Lower leg skin (tissue), 4 donors: ENCODE measurements at regions not wholly inside any gene's neighbourhood (a gene's known extent, or its start where the extent isn't known, plus 50 kb on each side); places are given as distances from the start of the nearest gene placed in this dataset.

Source experiments
- DNase-seq, 2 donors: peaks; one replicate each; pipeline ENCODE4 v3.0.0-alpha.2; 2019; ENCODE audit warnings: low spot score in 2 of 2
- H3K4me3 ChIP-seq: fragments of 200-600 bp; sonication (generic); 2 replicates; pipeline ENCODE4 v1.5.1; 2017; ENCODE audit warnings: mild to moderate bottlenecking, low read depth; ENCODE audit not compliant: poor library complexity, severe bottlenecking
- POLR2A ChIP-seq, 2 donors: fragments of 450-650 bp; IDR thresholded peaks; one replicate each; pipeline ENCODE4 v1.6.1; 2016 to 2017; ENCODE audit warnings: antibody characterized with exemption in 2 of 2, mild to moderate bottlenecking in 1 of 2, moderate library complexity in 1 of 2
- WGBS, 2 donors: methylation state at CpG; one replicate each; pipeline ENCODE4 v1.1.5; 2018; 5-methylcytosine and 5-hydroxymethylcytosine counted together
- intact Hi-C: fragments of 100-400 bp; cut with DNase I; formaldehyde crosslinking; loops from one replicate; pipeline ENCODE4 v1.15.0; 2023; ENCODE audit warnings: low total_unique reads
- TF ChIP-seq, protein P1 (sequence below), 3 donors: fragments of 450-650 bp; IDR thresholded peaks; one replicate each; pipeline ENCODE4 v1.5.1; 2016; ENCODE audit warnings: antibody characterized with exemption in 3 of 3, mild to moderate bottlenecking in 3 of 3, moderate library complexity in 2 of 3

DNA sequence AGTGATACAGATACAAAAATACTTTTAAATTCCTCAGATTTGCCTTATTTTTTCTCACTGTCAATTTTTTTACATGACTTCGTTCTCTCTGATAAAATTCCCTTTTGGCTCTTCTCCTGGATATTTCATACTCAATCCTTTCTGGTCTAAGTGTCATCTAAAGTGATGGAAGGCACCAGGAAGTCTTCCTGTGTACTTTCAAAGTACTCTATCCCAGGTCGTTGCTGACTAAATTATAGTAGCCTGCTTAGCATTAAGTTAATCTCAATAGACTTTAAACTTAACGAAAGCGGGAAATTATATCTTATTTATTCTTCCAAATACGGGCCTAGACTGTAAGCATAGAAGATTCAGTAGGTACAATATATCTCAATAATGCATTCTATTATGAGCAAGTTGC lies 67.8 kb downstream of the CASP12 start:
- DNase-seq: no peak
- intact Hi-C loops: no loop called here
- 66% methylated on average over 5 of the region's 5 CpGs for WGBS, 2 donors
- no peak for TF ChIP-seq POLR2A (IDR thresholded peaks at IDR 0.05)
- TF ChIP-seq, protein P1, sequence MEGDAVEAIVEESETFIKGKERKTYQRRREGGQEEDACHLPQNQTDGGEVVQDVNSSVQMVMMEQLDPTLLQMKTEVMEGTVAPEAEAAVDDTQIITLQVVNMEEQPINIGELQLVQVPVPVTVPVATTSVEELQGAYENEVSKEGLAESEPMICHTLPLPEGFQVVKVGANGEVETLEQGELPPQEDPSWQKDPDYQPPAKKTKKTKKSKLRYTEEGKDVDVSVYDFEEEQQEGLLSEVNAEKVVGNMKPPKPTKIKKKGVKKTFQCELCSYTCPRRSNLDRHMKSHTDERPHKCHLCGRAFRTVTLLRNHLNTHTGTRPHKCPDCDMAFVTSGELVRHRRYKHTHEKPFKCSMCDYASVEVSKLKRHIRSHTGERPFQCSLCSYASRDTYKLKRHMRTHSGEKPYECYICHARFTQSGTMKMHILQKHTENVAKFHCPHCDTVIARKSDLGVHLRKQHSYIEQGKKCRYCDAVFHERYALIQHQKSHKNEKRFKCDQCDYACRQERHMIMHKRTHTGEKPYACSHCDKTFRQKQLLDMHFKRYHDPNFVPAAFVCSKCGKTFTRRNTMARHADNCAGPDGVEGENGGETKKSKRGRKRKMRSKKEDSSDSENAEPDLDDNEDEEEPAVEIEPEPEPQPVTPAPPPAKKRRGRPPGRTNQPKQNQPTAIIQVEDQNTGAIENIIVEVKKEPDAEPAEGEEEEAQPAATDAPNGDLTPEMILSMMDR (IDR thresholded peaks at IDR 0.05): no peak
- H3K4me3 ChIP-seq: no peak overlapping the region

DNA sequence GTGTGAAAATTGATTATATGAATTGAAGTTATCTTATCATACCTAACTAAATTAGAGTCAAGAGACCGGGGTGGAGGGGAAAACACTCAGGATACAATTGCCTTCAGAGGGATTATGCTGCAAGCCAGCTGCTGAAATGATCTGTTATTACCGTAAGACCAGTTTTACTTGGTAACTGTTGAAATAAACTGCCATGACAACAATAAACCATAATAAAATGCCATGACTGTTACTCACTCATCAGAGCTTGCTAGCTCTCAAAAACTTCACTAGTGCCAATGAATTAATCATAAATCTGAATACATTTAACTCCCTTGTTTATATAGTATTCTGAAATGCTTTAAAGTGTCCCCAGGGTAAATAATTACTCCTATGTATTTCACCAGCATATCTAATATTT lies 68.2 kb downstream of the CASP12 start:
- intact Hi-C loops: no loop called here
- no peak overlapping the region for H3K4me3 ChIP-seq
- no peak for DNase-seq
- 9 to 16% methylated on average over 2 of the region's 2 CpGs for WGBS, 2 donors
- TF ChIP-seq, protein P1 (IDR thresholded peaks at IDR 0.05): no peak
- TF ChIP-seq POLR2A (IDR thresholded peaks at IDR 0.05): no peak

DNA sequence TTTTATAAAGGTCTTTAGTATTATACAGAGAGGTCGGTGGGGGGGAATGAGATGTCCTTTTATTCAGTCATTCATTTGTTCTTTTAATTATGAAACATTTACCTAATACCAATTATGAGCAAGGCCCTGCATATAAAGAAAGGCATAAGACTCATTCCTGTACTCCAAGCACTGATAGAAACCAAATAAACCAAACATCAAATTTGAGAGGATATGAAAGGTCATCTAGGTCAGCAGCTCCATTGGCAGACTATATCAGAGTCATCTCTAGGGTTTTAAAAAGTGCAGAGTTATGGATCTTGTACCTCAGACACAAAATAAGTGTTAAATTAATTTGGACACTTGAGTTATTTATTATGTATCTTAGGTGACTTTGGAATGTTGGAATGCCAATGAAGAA lies 71.5 kb downstream of the CASP12 start:
- TF ChIP-seq POLR2A (IDR thresholded peaks at IDR 0.05): no peak
- TF ChIP-seq, protein P1 (IDR thresholded peaks at IDR 0.05): no peak
- WGBS, 2 donors: 88 to 92% methylated on average over 1 of the region's 1 CpG
- no peak for DNase-seq
- no peak overlapping the region for H3K4me3 ChIP-seq
- intact Hi-C loops: no loop called here

DNA sequence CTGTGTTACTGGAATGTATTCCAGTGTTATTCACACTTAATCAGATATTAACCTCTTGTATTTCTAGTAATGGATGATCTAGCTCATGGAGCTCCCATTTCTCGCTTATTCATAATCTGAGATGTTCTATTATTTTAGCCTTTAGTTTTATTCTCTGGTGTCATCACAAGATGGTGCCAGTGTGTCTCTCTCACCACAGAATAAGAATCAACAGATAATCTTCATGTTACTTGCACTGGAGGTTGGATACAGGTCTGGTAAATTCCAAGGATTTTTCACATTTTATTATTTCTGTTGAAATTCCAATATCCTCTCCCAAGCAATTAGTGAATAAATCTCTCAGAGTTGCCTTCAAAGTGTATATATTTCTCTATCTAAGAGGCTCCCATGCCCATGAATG lies 74.6 kb downstream of the CASP12 start:
- no peak for DNase-seq
- H3K4me3 ChIP-seq: no peak overlapping the region
- intact Hi-C loops: no loop called here
- TF ChIP-seq POLR2A (IDR thresholded peaks at IDR 0.05): no peak
- TF ChIP-seq, protein P1 (IDR thresholded peaks at IDR 0.05): no peak
- WGBS, 2 donors: 91 to 97% methylated on average over 1 of the region's 1 CpG

DNA sequence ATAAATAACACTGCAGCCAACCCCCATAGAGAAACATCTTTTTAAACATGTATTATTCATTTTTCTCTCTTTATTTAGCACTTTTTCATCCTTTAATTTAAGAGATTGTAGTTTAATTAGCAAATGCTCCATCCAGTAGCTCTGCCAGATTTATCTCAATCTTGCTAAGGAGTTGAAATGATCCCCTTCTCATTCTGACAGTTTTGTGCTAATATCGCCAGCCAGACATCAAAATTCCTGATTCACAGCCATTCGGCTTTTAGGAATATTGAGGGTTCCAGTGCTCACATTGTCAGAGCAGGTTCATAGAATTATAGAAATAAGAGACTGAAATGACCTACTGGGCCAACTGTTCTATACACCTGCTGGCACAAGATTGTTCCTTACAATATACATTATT lies 77.8 kb downstream of the CASP12 start:
- 94 to 97% methylated on average over 2 of the region's 2 CpGs for WGBS, 2 donors
- H3K4me3 ChIP-seq: no peak overlapping the region
- no peak for DNase-seq
- TF ChIP-seq POLR2A (IDR thresholded peaks at IDR 0.05): no peak
- TF ChIP-seq, protein P1 (IDR thresholded peaks at IDR 0.05): no peak
- intact Hi-C loops: no loop called here

DNA sequence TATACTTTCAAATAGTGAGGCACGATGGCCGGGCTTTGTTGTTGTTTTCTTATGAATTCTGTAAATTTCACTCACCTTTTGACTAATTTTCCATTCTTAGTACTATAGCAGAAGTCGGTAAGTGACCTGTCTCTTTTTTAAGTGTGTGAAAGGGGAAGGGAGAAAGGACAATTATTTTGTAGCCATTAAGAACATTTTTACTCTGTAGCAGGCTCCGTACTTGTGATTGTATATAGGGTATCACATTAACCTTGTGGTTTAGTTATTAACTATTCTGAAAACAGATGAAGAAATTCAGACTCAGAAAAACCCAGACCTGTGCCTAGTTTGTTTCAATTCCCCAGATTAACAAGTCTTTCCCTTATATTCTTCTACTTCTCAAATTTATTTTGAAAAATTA lies 78.7 kb downstream of the CASP12 start:
- TF ChIP-seq, protein P1 (IDR thresholded peaks at IDR 0.05): no peak
- no peak for TF ChIP-seq POLR2A (IDR thresholded peaks at IDR 0.05)
- no peak overlapping the region for H3K4me3 ChIP-seq
- DNase-seq: no peak
- WGBS, 2 donors: 81 to 83% methylated on average over 4 of the region's 4 CpGs
- intact Hi-C loops: no loop called here
